ENCODE measurements at regions not wholly inside any gene's neighbourhood (a gene's known extent, or its start where the extent isn't known, plus 50 kb on each side); places are given as distances from the start of the nearest gene placed in this dataset.

- H3K27me3 Mint-ChIP-seq (ENCODE audit: low read depth): no peaks in the 10 kb centered on the region
- DNase-seq: peak in 1 of 2 donors; percentile 3
- no peak overlapping the region for H3K27ac Mint-ChIP-seq
- H3K9me3 Mint-ChIP-seq: peaks cover 3 to 7% of the 10 kb centered on the region in 2 donors
- no peaks in the 10 kb centered on the region for H3K4me1 Mint-ChIP-seq (ENCODE audit: low read depth)
- ATAC-seq (replicated peaks in 1 of 2): peak; percentile 80 to 81
- H3K36me3 Mint-ChIP-seq (ENCODE audit: insufficient read depth in 2 of 2): peaks cover 2 to 3% of the 10 kb centered on the region in 2 donors
- no peak overlapping the region for H3K4me3 Mint-ChIP-seq
These were observed 527.2 kb upstream of the PRKX start for GRCh38 chrX:4240541-4241194.

- Mint-ChIP-seq H3K36me3 (ENCODE audit: insufficient read depth in 2 of 2) (peaks cover 2 to 3% of the 10 kb centered on the region in 2 donors), H3K27me3 (ENCODE audit: low read depth) (no peaks in the 10 kb centered on the region), H3K4me3 (no peak overlapping the region), H3K4me1 (ENCODE audit: low read depth) (no peaks in the 10 kb centered on the region), H3K27ac (no peak overlapping the region), H3K9me3 (peaks cover 3 to 8% of the 10 kb centered on the region in 2 donors)
- ATAC-seq (replicated peaks in 1 of 2): peak; percentile 54 to 57
- no peak for DNase-seq
These were observed 526.4 kb upstream of the PRKX start for GRCh38 chrX:4239650-4240540.

GRCh38 chrX:4238916-4239315 lies 525.5 kb upstream of the PRKX start:
- ATAC-seq (replicated peaks in 1 of 2) (no peak), DNase-seq (no peak)
- Mint-ChIP-seq H3K4me1 (ENCODE audit: low read depth) (no peaks in the 10 kb centered on the region), H3K27me3 (ENCODE audit: low read depth) (no peaks in the 10 kb centered on the region), H3K4me3 (no peak overlapping the region), H3K27ac (no peak overlapping the region), H3K36me3 (ENCODE audit: insufficient read depth in 2 of 2) (peaks cover 3 to 4% of the 10 kb centered on the region in 2 donors), H3K9me3 (peaks cover 8 to 11% of the 10 kb centered on the region in 2 donors)

- Mint-ChIP-seq H3K27ac (no peak overlapping the region), H3K4me3 (no peak overlapping the region), H3K9me3 (peaks cover 1 to 2% of the 10 kb centered on the region in 2 donors), H3K36me3 (ENCODE audit: insufficient read depth in 2 of 2) (peaks cover 0 to 2% of the 10 kb centered on the region in 2 donors), H3K4me1 (ENCODE audit: low read depth) (no peaks in the 10 kb centered on the region), H3K27me3 (ENCODE audit: low read depth) (no peaks in the 10 kb centered on the region)
- ATAC-seq (replicated peaks in 1 of 2) (no peak), DNase-seq (no peak)
These were observed 511.6 kb upstream of the PRKX start for GRCh38 chrX:4225086-4225485.

GRCh38 chrX:4206941-4207340 lies 493.5 kb upstream of the PRKX start:
- Mint-ChIP-seq H3K9me3 (peaks cover 2 to 6% of the 10 kb centered on the region in 2 donors), H3K4me3 (no peak overlapping the region), H3K36me3 (ENCODE audit: insufficient read depth in 2 of 2) (no peaks in the 10 kb centered on the region), H3K27ac (no peak overlapping the region), H3K27me3 (ENCODE audit: low read depth) (no peaks in the 10 kb centered on the region), H3K4me1 (ENCODE audit: low read depth) (no peaks in the 10 kb centered on the region)
- ATAC-seq (replicated peaks in 1 of 2) (no peak), DNase-seq (no peak)

GRCh38 chrX:4197971-4198370 lies 484.5 kb upstream of the PRKX start:
- DNase-seq: no peak
- Mint-ChIP-seq H3K4me3 (no peak overlapping the region), H3K36me3 (ENCODE audit: insufficient read depth in 2 of 2) (no peaks in the 10 kb centered on the region), H3K4me1 (ENCODE audit: low read depth) (no peaks in the 10 kb centered on the region), H3K27ac (no peak overlapping the region), H3K27me3 (ENCODE audit: low read depth) (no peaks in the 10 kb centered on the region), H3K9me3 (peaks cover 4 to 12% of the 10 kb centered on the region in 2 donors)
- no peak for ATAC-seq (replicated peaks in 1 of 2)

- ATAC-seq (replicated peaks in 1 of 2) (no peak), DNase-seq (no peak)
- Mint-ChIP-seq H3K9me3 (peaks cover 3 to 7% of the 10 kb centered on the region in 2 donors), H3K27me3 (ENCODE audit: low read depth) (no peaks in the 10 kb centered on the region), H3K4me1 (ENCODE audit: low read depth) (no peaks in the 10 kb centered on the region), H3K4me3 (no peak overlapping the region), H3K36me3 (ENCODE audit: insufficient read depth in 2 of 2) (no peaks in the 10 kb centered on the region), H3K27ac (no peak overlapping the region)
These were observed 480.2 kb upstream of the PRKX start for GRCh38 chrX:4193500-4194155.

GRCh38 chrX:4186331-4186730 lies 472.9 kb upstream of the PRKX start:
- no peak overlapping the region for H3K27ac Mint-ChIP-seq
- no peak for DNase-seq
- no peak overlapping the region for H3K4me3 Mint-ChIP-seq
- no peak for ATAC-seq (replicated peaks in 1 of 2)
- no peaks in the 10 kb centered on the region for H3K4me1 Mint-ChIP-seq (ENCODE audit: low read depth)
- H3K9me3 Mint-ChIP-seq: peaks cover 1 to 8% of the 10 kb centered on the region in 2 donors
- no peaks in the 10 kb centered on the region for H3K36me3 Mint-ChIP-seq (ENCODE audit: insufficient read depth in 2 of 2)
- no peaks in the 10 kb centered on the region for H3K27me3 Mint-ChIP-seq (ENCODE audit: low read depth)

GRCh38 chrX:4185086-4185485 lies 471.6 kb upstream of the PRKX start:
- Mint-ChIP-seq H3K36me3 (ENCODE audit: insufficient read depth in 2 of 2) (no peaks in the 10 kb centered on the region), H3K4me1 (ENCODE audit: low read depth) (no peaks in the 10 kb centered on the region), H3K27ac (no peak overlapping the region), H3K9me3 (peaks cover under 1 to 8% of the 10 kb centered on the region in 2 donors), H3K4me3 (no peak overlapping the region), H3K27me3 (ENCODE audit: low read depth) (no peaks in the 10 kb centered on the region)
- no peak for DNase-seq
- ATAC-seq (replicated peaks in 1 of 2): no peak

- ATAC-seq (replicated peaks in 1 of 2): no peak
- Mint-ChIP-seq H3K4me1 (ENCODE audit: low read depth) (no peaks in the 10 kb centered on the region), H3K27ac (no peak overlapping the region), H3K27me3 (ENCODE audit: low read depth) (no peaks in the 10 kb centered on the region), H3K9me3 (peaks cover 0 to 2% of the 10 kb centered on the region in 2 donors), H3K4me3 (no peak overlapping the region), H3K36me3 (ENCODE audit: insufficient read depth in 2 of 2) (no peaks in the 10 kb centered on the region)
- DNase-seq: no peak
These were observed 469.0 kb upstream of the PRKX start for GRCh38 chrX:4182408-4182806.

- H3K27me3 Mint-ChIP-seq (ENCODE audit: low read depth): no peaks in the 10 kb centered on the region
- H3K27ac Mint-ChIP-seq: no peak overlapping the region
- H3K36me3 Mint-ChIP-seq (ENCODE audit: insufficient read depth in 2 of 2): no peaks in the 10 kb centered on the region
- no peak overlapping the region for H3K4me3 Mint-ChIP-seq
- no peak for DNase-seq
- no peaks in the 10 kb centered on the region for H3K4me1 Mint-ChIP-seq (ENCODE audit: low read depth)
- no peaks in the 10 kb centered on the region for H3K9me3 Mint-ChIP-seq
- no peak for ATAC-seq (replicated peaks in 1 of 2)
These were observed 468.4 kb upstream of the PRKX start for GRCh38 chrX:4181782-4182407.

- no peak overlapping the region for H3K4me3 Mint-ChIP-seq
These were observed 465.6 kb upstream of the PRKX start for GRCh38 chrX:4179031-4179430.

GRCh38 chrX:4175221-4175620 lies 461.8 kb upstream of the PRKX start:
- Mint-ChIP-seq H3K9me3 (peaks cover 0 to 3% of the 10 kb centered on the region in 2 donors), H3K27me3 (ENCODE audit: low read depth) (no peaks in the 10 kb centered on the region), H3K36me3 (ENCODE audit: insufficient read depth in 2 of 2) (no peaks in the 10 kb centered on the region), H3K4me3 (no peak overlapping the region), H3K27ac (no peak overlapping the region), H3K4me1 (ENCODE audit: low read depth) (no peaks in the 10 kb centered on the region)
- DNase-seq: no peak
- ATAC-seq (replicated peaks in 1 of 2): no peak

More at GRCh38 chrX:4179031-4179430, 465.6 kb upstream of the PRKX start:
- H3K9me3 Mint-ChIP-seq: peaks cover 0 to 1% of the 10 kb centered on the region in 2 donors
- no peak for DNase-seq
- ATAC-seq (replicated peaks in 1 of 2): no peak
- H3K27me3 Mint-ChIP-seq (ENCODE audit: low read depth): no peaks in the 10 kb centered on the region
- no peak overlapping the region for H3K27ac Mint-ChIP-seq
- H3K4me1 Mint-ChIP-seq (ENCODE audit: low read depth): no peaks in the 10 kb centered on the region
- no peaks in the 10 kb centered on the region for H3K36me3 Mint-ChIP-seq (ENCODE audit: insufficient read depth in 2 of 2)
